MM.1S (cell line): ENCODE measurements at regions not wholly inside any gene's neighbourhood (a gene's known extent, or its start where the extent isn't known, plus 50 kb on each side); places are given as distances from the start of the nearest gene placed in this dataset.

Experiments
- DNase-seq: peaks from one replicate; pipeline ENCODE4 v3.0.0-alpha.2; 2015
- H2AFZ ChIP-seq: fragments of 300-600 bp; sonication (generic); 2 replicates; pipeline ENCODE4 v1.6.0; 2016; ENCODE audit warnings: antibody characterized with exemption, low read length
- H3F3A ChIP-seq: fragments of 300-600 bp; sonication (generic); 2 replicates; pipeline ENCODE4 v1.6.1; 2016; ENCODE audit warnings: mild to moderate bottlenecking, antibody characterized with exemption, low read length, moderate library complexity, mixed read lengths; ENCODE audit not compliant: insufficient read depth
- H3K27ac ChIP-seq: fragments of 300-600 bp; sonication (generic); 2 replicates; pipeline ENCODE4 v1.5.1; 2016; ENCODE audit warnings: mild to moderate bottlenecking, low read length
- H3K27me3 ChIP-seq: fragments of 300-600 bp; sonication (generic); replicated peaks from 2 replicates; pipeline ENCODE4 v1.6.0; 2016; ENCODE audit warnings: low read length; ENCODE audit not compliant: insufficient read depth
- H3K36me3 ChIP-seq: fragments of 300-600 bp; sonication (generic); replicated peaks from 2 replicates; pipeline ENCODE4 v1.6.1; 2016; ENCODE audit warnings: mild to moderate bottlenecking, low read length, mixed read lengths; ENCODE audit not compliant: insufficient read depth
- H3K4me1 ChIP-seq: fragments of 300-600 bp; sonication (generic); 2 replicates; pipeline ENCODE4 v1.6.1; 2016; ENCODE audit warnings: low read length, mixed read lengths
- H3K4me2 ChIP-seq: fragments of 300-600 bp; sonication (generic); 2 replicates; pipeline ENCODE4 v1.6.0; 2016; ENCODE audit warnings: low read depth, low read length
- H3K4me3 ChIP-seq: fragments of 300-600 bp; sonication (generic); 2 replicates; pipeline ENCODE4 v1.5.1; 2016; ENCODE audit warnings: low read length, mixed read lengths
- H3K79me2 ChIP-seq: fragments of 300-600 bp; sonication (generic); 2 replicates; pipeline ENCODE4 v1.6.1; 2016; ENCODE audit warnings: mixed run types, low read length, mixed read lengths
- H3K9ac ChIP-seq: fragments of 300-600 bp; sonication (generic); 2 replicates; pipeline ENCODE4 v1.6.1; 2016; ENCODE audit warnings: low read length, mixed read lengths
- H3K9me2 ChIP-seq: fragments of 300-600 bp; sonication (generic); replicated peaks from 2 replicates; pipeline ENCODE4 v1.6.1; 2016; ENCODE audit warnings: mild to moderate bottlenecking, low read length, mixed read lengths; ENCODE audit not compliant: insufficient read depth
- H3K9me3 ChIP-seq: fragments of 300-600 bp; sonication (generic); replicated peaks from 2 replicates; pipeline ENCODE4 v1.6.1; 2016; ENCODE audit warnings: mild to moderate bottlenecking, low read length, mixed read lengths; ENCODE audit not compliant: insufficient read depth
- H4K20me1 ChIP-seq: fragments of 300-600 bp; sonication (generic); 2 replicates; pipeline ENCODE4 v1.6.1; 2016; ENCODE audit warnings: mild to moderate bottlenecking, low read length, moderate library complexity, mixed read lengths; ENCODE audit not compliant: insufficient read depth
- CTCF ChIP-seq: fragments of 300-600 bp; sonication (generic); IDR thresholded peaks from 2 replicates; pipeline ENCODE4 v1.5.1; 2016; ENCODE audit warnings: antibody characterized with exemption, low read length, mixed read lengths
- EZH2 ChIP-seq: fragments of 300-600 bp; sonication (generic); optimal IDR thresholded peaks from 2 replicates; pipeline ENCODE3; 2017; ENCODE audit warnings: low read depth, mild to moderate bottlenecking, antibody characterized with exemption, low read length, mixed read lengths
- EZH2phosphoT487 ChIP-seq: fragments of 300-600 bp; sonication (generic); IDR thresholded peaks from 2 replicates; pipeline ENCODE4 v1.6.1; 2018; ENCODE audit warnings: antibody characterized with exemption, low read length

DNA sequence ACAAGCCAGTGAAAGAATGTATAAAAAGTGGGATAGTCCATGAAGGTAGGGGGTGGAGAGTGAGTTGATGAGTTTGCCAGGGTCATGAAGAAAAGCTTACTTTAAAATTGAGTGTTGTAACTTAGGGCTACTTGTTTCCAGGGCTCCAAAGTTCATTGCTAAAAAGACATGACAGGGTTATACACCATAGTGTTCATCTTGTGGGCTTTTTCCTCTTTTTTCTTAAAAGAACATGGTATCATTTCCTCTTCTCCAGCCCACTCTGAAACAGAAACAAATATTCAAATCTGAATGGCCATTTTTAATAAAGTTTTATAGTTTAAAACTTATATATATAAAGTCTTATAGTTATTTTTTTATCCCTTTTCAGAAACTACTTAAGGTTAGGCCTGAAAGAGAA, 115.7 kb upstream of the SMC2 start:
- H3K4me2 ChIP-seq = no peak overlapping the region
- DNase-seq = no peak
- no peak overlapping the region for H3K9ac ChIP-seq
- no peak overlapping the region for H3K27ac ChIP-seq
- no peak overlapping the region for H2AFZ ChIP-seq
- no peaks in the 10 kb centered on the region for H3K36me3 ChIP-seq
- no peaks in the 10 kb centered on the region for H3K79me2 ChIP-seq
- no peaks in the 10 kb centered on the region for H3F3A ChIP-seq
- H3K4me1 ChIP-seq = no peaks in the 10 kb centered on the region
- H4K20me1 ChIP-seq = no peaks in the 10 kb centered on the region
- no peaks in the 10 kb centered on the region for H3K9me3 ChIP-seq
- no peaks in the 10 kb centered on the region for H3K9me2 ChIP-seq
- H3K27me3 ChIP-seq = no peaks in the 10 kb centered on the region
- H3K4me3 ChIP-seq = no peak overlapping the region
- no peak for TF ChIP-seq EZH2
- TF ChIP-seq CTCF = no peak
- no peak for TF ChIP-seq EZH2phosphoT487

GRCh38 chr9:103981912-103982311, 112.2 kb upstream of the SMC2 start:
- H3K4me3 ChIP-seq = no peak overlapping the region
- H4K20me1 ChIP-seq = no peaks in the 10 kb centered on the region
- no peak overlapping the region for H3K27ac ChIP-seq
- no peak overlapping the region for H2AFZ ChIP-seq
- no peak overlapping the region for H3K4me2 ChIP-seq
- H3K9me2 ChIP-seq = no peaks in the 10 kb centered on the region
- no peaks in the 10 kb centered on the region for H3K36me3 ChIP-seq
- no peaks in the 10 kb centered on the region for H3K27me3 ChIP-seq
- no peak for DNase-seq
- no peaks in the 10 kb centered on the region for H3K9me3 ChIP-seq
- TF ChIP-seq EZH2phosphoT487 = no peak
- TF ChIP-seq EZH2 = no peak
- no peak for TF ChIP-seq CTCF
- H3K4me1 ChIP-seq = no peaks in the 10 kb centered on the region
- H3K9ac ChIP-seq = no peak overlapping the region
- H3K79me2 ChIP-seq = no peaks in the 10 kb centered on the region
- no peaks in the 10 kb centered on the region for H3F3A ChIP-seq

GRCh38 chr9:103985077-103985476, 109.0 kb upstream of the SMC2 start:
- no peak overlapping the region for H2AFZ ChIP-seq
- H4K20me1 ChIP-seq = no peaks in the 10 kb centered on the region
- no peak for TF ChIP-seq EZH2
- TF ChIP-seq CTCF = no peak
- no peak for TF ChIP-seq EZH2phosphoT487
- no peaks in the 10 kb centered on the region for H3K36me3 ChIP-seq
- H3K4me2 ChIP-seq = no peak overlapping the region
- H3K27ac ChIP-seq = no peak overlapping the region
- H3K4me1 ChIP-seq = no peaks in the 10 kb centered on the region
- H3F3A ChIP-seq = no peaks in the 10 kb centered on the region
- no peaks in the 10 kb centered on the region for H3K9me2 ChIP-seq
- H3K9ac ChIP-seq = no peak overlapping the region
- DNase-seq = no peak
- H3K4me3 ChIP-seq = no peak overlapping the region
- no peaks in the 10 kb centered on the region for H3K9me3 ChIP-seq
- no peaks in the 10 kb centered on the region for H3K27me3 ChIP-seq
- H3K79me2 ChIP-seq = no peaks in the 10 kb centered on the region

DNA sequence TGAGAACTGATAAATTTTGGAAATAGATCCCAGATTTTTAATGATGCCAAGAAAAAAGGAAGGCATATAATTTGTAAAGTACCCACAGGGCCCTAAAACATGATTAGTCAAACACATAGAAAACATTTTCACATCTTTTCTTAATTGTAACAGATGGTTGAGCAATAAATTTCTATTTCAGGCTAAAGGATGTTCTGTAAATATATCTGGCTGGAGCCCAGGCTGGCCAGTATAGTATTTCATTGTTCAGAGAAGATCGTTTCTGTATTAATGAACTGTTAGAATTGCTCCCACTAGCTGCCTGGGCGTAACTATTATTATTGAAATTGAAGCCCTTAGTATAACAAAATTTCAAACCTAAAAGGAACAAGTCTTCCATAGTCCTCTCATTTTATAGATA, 105.3 kb upstream of the SMC2 start:
- no peaks in the 10 kb centered on the region for H3K4me1 ChIP-seq
- no peaks in the 10 kb centered on the region for H3K79me2 ChIP-seq
- TF ChIP-seq EZH2phosphoT487 (no peak), EZH2 (no peak), CTCF (no peak)
- H4K20me1 ChIP-seq = no peaks in the 10 kb centered on the region
- DNase-seq = no peak
- H3K27ac ChIP-seq = no peak overlapping the region
- H3K36me3 ChIP-seq = no peaks in the 10 kb centered on the region
- no peak overlapping the region for H3K4me2 ChIP-seq
- no peaks in the 10 kb centered on the region for H3K9me2 ChIP-seq
- H3K9me3 ChIP-seq = no peaks in the 10 kb centered on the region
- H3F3A ChIP-seq = no peaks in the 10 kb centered on the region
- no peaks in the 10 kb centered on the region for H3K27me3 ChIP-seq
- H2AFZ ChIP-seq = no peak overlapping the region
- no peak overlapping the region for H3K9ac ChIP-seq
- H3K4me3 ChIP-seq = no peak overlapping the region
